GM21786 (cell line): ENCODE measurements at regions not wholly inside any gene's neighbourhood (a gene's known extent, or its start where the extent isn't known, plus 50 kb on each side); places are given as distances from the start of the nearest gene placed in this dataset.
A peak's percentile ranks its signal among the peaks of the same experiment; 100 is the strongest.
"Not testable (repeated sequence)": the region's sequence is repeated elsewhere in the genome, so short reads cannot be mapped to it uniquely, and the experiment has no call there.

Experiments
- ATAC-seq: cut with Tn5 transposase; IDR thresholded peaks from one replicate; pipeline ENCODE4 v1.9.1; 2021; ENCODE audit not compliant: unreplicated experiment

GRCh38 chr14:22390824-22391461 is 198.1 kb downstream of the DAD1 start:
- peak; percentile 54 for ATAC-seq

- no peak for ATAC-seq
These were observed 198.8 kb downstream of the DAD1 start for GRCh38 chr14:22390195-22390594.

- no peak for ATAC-seq
These were observed 200.1 kb downstream of the DAD1 start for GRCh38 chr14:22388669-22389595.

DNA sequence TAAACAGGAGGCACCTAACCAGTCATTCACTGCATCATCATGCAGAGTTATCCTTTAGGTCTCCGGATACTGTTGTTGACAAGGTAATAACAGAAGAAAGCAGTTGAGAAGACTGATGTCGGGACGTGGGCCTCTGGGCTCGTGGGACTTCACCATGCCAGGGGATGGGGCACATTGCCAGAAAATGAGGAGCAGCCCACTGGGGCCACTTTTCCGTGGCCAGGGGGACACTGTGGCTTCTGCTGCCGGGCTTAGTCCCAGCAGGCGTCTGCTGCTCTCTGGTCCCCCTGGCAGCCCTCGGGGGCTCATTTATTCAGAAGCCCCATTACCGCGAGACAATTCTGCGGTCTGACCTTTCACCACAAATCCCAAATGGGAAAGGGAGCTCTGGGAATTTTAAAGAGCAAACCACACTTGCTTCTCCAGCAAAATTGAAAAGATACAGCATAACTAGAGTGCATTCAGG is 201.2 kb downstream of the DAD1 start:
- no peak for ATAC-seq

GRCh38 chr14:22386924-22387775 is 201.9 kb downstream of the DAD1 start:
- ATAC-seq: no peak

DNA sequence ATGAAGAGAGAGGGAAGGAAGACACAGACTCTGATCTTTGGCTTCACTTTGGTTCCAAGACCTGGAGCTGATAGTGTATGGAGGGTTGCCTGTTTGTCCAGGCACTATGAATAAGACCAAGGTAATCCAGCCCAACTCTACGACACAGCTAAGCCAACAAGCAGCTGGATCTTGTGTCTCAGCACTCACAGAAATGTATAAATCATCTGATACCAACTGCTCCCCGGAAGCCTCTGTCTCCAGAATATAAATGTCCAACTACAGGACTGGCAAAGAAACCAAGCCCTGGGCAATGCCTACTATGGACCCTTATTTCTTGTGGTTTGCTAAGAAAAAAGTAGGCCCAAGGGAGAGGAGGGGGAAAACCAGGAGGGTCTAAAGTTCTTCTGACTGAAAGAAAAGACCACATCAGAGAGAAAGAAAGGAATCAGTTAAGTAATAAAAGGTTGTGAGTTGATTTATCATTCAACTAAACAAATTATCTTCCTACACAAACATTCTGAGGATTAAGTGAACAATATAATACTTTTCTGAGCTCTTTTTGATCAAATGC is 204.0 kb downstream of the DAD1 start:
- no peak for ATAC-seq

GRCh38 chr14:22384167-22384549 is 204.9 kb downstream of the DAD1 start:
- ATAC-seq: peak; percentile 13

GRCh38 chr14:22383515-22384166 is 205.4 kb downstream of the DAD1 start:
- ATAC-seq: peak; percentile 42

DNA sequence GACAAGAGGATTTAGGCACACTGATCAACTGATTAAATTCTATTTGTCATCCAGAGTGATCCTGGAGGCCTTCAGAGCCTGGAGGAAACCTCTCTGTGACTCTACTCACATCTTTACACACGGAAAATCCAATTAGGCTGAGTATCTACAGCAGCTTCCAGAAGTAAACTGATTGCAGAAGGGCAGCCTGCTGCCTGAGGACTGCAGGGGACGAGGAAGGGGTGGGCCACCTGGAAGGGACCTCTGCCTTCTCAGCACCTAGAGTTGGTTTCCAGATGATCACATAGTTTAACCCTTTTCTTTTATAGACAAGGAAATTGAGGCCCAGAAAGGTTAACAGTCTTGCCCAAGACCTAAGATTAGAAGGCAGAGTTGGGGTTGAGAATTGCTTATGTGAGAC is 206.1 kb downstream of the DAD1 start:
- ATAC-seq: no peak

DNA sequence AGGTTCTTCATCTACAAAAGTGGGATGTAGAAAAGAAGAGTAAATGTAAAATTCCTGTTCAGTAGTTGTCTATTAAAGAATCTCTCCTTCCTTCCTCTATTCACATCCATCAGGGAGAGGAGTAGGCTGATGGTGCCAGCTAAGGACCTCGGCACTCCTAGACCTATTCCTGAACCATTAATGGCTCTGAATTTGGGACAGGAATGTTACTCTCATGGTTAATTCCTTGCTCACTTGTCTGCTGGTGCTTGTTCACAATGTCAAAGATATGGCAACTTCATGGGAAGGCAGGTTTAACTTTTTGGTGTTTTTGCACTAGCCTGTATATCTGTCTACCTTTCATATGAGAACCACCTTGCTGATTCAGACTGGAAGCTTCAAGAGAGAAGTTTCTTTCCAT is 206.6 kb downstream of the DAD1 start:
- ATAC-seq: no peak

GRCh38 chr14:22381766-22382165 is 207.3 kb downstream of the DAD1 start:
- ATAC-seq: no peak

DNA sequence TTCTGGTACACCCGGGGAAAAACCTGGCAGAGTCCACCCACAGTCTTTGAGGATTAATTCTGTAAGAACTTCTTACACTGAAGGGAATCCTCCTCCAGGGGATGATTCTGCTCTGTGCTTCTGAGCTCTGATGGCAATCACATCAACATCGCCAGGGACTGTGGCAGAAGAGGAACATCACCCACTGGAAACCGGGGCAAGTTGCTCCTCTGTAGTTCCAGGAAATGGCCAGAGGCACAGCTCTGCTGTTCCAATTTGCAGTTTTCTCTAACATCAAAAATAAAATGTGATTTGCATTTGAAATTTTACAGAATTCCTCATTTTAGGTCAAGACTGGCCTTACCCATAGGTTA is 207.6 kb downstream of the DAD1 start:
- no peak for ATAC-seq

GRCh38 chr14:22380571-22381407 is 208.2 kb downstream of the DAD1 start:
- ATAC-seq: no peak

GRCh38 chr14:22379727-22380126 is 209.3 kb downstream of the DAD1 start:
- ATAC-seq: no peak

- ATAC-seq: no peak
These were observed 210.8 kb downstream of the DAD1 start for GRCh38 chr14:22378181-22378580.

GRCh38 chr14:22375321-22375930 is 213.6 kb downstream of the DAD1 start:
- no peak for ATAC-seq

DNA sequence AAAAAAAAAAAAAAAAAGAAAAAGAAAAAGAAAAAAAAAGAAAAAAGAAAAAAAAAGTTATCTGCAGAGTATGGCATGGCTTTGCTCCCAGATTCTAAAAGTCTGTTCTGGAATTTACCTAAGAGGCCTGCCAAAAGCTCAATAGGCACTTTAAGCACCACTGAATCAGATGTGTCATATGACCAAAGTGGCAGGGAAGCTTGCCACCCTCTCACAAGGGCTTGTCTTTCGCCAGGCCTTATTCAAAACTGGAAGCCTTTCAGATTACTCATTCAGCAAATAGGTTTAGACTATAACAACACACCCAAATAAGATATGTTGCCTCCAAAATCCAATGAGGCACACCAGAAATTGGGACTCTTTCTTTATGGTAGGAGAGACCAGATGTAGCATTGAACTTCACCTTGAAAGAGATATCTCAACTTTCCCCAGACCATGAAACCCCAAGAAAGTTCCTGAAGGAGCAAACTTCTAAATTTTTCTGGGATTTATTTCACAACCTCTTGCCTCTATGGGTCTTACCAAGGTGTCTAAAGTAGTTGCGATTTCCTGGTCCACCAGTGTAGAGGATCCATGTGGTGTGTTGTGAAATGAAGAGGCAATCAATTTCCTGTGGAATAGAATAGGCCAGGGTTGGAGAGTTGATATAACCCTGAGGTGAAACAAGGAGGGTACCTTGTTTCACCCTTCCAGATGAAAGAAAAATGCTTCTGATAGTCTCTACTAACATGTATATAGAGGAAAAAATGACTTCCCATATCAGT is 218.8 kb downstream of the DAD1 start:
- ATAC-seq: no peak

- ATAC-seq: no peak
These were observed 230.3 kb downstream of the DAD1 start for GRCh38 chr14:22358726-22359125.

GRCh38 chr14:22349281-22349680 is 239.7 kb downstream of the DAD1 start:
- not testable (repeated sequence) for ATAC-seq
